Memory B cell (primary cell): ENCODE measurements at regions not wholly inside any gene's neighbourhood (a gene's known extent, or its start where the extent isn't known, plus 50 kb on each side); places are given as distances from the start of the nearest gene placed in this dataset.

Experiments
- ATAC-seq: fragments of 150-1000 bp; cut with Tn5 transposase; 2 replicates; pipeline ENCODE4 v1.10.0; 2021; ENCODE audit warnings: low read depth, mild to moderate bottlenecking, moderate library complexity
- DNase-seq, 2 donors: peaks; one replicate each; pipeline ENCODE4 v3.0.0; 2022; ENCODE audit warnings: low spot score in 2 of 2
- H3K27ac Mint-ChIP-seq: one replicate; pipeline ENCODE4 v1.8.0; 2022; ENCODE audit warnings: mild to moderate bottlenecking, moderate library complexity, mixed read lengths
- H3K27me3 Mint-ChIP-seq: one replicate; pipeline ENCODE4 v1.8.0; 2022; ENCODE audit warnings: mixed read lengths
- H3K36me3 Mint-ChIP-seq: one replicate; pipeline ENCODE4 v1.8.0; 2022; ENCODE audit warnings: mild to moderate bottlenecking, mixed read lengths
- H3K4me1 Mint-ChIP-seq: one replicate; pipeline ENCODE4 v1.8.0; 2022; ENCODE audit warnings: mixed read lengths
- H3K4me3 Mint-ChIP-seq: one replicate; pipeline ENCODE4 v1.8.0; 2022; ENCODE audit warnings: mild to moderate bottlenecking, moderate library complexity, mixed read lengths
- H3K9me3 Mint-ChIP-seq: one replicate; pipeline ENCODE4 v1.8.0; 2022; ENCODE audit warnings: mixed read lengths

DNA sequence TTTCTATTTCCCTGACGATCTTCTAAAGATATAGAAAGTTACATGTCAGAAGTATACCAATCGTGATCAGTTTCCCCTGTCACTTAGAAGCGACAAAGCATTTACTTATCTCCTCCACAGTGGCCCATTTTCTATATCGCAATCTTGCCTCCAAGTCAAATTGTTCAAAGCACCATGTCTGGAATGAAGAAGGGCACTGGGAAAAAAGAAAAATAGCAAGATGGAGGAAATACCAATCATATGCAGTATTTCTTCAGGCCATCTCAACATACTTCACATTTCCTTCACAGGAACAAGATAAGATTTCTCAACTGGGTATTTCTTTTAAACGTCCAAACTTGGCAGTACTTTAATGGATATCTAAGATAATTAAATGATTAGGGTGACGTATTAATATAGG is 63.3 kb upstream of the IL6 start:
- Mint-ChIP-seq H3K9me3 (no peaks in the 10 kb centered on the region), H3K36me3 (no peaks in the 10 kb centered on the region), H3K4me3 (no peak overlapping the region), H3K27ac (peak overlapping the region; percentile 97), H3K4me1 (peaks cover 51% of the 10 kb centered on the region), H3K27me3 (no peaks in the 10 kb centered on the region)
- ATAC-seq (no peak), DNase-seq (no peak)

DNA sequence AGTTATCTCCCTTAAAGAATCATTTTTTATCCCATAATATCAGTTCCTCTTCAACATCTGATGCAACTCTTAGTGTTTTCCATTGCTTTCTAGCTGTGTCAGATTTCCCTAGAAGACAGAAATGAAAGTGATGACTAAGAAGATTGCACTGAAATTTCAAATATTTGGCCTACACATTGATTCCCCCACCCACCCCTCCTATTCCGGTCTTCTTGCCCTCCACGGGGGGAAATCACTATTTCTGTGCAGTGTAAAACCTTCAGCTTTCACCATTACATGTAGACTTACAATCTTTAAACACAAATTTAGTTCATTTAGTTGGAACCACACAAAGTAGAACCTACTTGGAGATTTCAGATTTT is 63.7 kb upstream of the IL6 start:
- DNase-seq (no peak), ATAC-seq (no peak)
- Mint-ChIP-seq H3K36me3 (no peaks in the 10 kb centered on the region), H3K27me3 (no peaks in the 10 kb centered on the region), H3K27ac (peak overlapping the region; percentile 97), H3K9me3 (no peaks in the 10 kb centered on the region), H3K4me3 (no peak overlapping the region), H3K4me1 (peaks cover 51% of the 10 kb centered on the region)

DNA sequence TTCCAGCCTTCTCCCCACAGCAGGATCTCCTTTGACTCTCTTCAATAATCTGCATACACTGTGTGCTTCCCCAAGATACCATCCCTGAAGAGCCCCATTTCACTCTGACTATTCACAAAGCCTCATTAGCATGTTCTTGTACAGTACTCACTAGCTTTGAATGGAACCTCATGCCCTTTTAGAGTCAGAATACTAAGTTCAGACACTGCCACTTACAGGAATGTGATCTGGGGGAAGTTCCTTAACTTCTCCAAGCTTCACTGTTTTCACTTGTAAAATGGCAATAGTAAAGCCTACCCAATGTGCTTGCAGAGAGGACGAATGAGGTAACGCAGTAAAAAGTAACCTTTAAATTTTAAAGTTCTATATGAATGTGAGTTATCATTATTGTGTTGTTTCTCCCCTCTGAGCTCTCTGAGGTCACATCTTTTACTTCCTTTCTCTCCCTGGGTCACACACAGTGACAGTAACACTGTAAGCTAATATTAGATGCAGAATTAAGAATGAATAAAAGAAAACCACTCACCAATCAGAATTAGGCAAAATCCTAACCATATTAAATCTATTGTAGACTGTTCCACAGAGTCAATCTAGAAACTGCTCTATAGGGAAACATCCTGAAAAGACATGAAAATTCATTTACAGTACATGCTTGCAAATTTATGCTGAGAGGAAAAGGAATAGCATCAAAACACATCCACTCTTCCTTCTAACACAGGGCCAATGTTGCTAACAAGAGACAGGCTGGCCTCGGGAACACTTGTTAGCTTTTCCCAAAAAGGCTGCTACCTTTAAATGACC is 64.2 kb upstream of the IL6 start:
- Mint-ChIP-seq H3K36me3 (no peaks in the 10 kb centered on the region), H3K27ac (peak overlapping the region; percentile 97), H3K27me3 (no peaks in the 10 kb centered on the region), H3K4me3 (peak overlapping the region; percentile 77), H3K9me3 (no peaks in the 10 kb centered on the region), H3K4me1 (peaks cover 49% of the 10 kb centered on the region)
- ATAC-seq (peak; percentile 16), DNase-seq (no peak)

DNA sequence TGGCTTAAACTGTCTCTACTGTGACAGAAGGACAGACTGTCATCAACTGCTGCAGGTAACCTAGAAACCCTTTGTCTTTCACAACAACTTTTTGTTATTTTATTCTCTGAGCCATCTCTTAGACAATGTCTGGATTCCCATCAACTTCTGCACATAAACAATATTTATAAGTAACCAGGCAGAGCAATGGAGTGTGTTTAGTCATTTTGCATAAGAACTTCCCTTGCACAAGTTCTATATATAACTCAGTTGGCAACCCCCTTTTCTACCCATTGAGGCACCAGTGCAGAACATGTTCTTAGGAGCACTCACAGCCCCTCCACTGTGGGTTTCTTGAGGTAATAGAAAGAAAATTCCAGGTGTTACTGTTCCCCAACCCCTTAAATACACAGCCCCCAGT is 65.0 kb upstream of the IL6 start:
- peak; percentile 89 for ATAC-seq
- peak overlapping the region; percentile 77 for H3K4me3 Mint-ChIP-seq
- H3K9me3 Mint-ChIP-seq: no peaks in the 10 kb centered on the region
- DNase-seq: peak; percentile 26 to 44
- H3K36me3 Mint-ChIP-seq: no peaks in the 10 kb centered on the region
- peak overlapping the region; percentile 97 for H3K27ac Mint-ChIP-seq
- H3K27me3 Mint-ChIP-seq: no peaks in the 10 kb centered on the region
- H3K4me1 Mint-ChIP-seq: peaks cover 53% of the 10 kb centered on the region

DNA sequence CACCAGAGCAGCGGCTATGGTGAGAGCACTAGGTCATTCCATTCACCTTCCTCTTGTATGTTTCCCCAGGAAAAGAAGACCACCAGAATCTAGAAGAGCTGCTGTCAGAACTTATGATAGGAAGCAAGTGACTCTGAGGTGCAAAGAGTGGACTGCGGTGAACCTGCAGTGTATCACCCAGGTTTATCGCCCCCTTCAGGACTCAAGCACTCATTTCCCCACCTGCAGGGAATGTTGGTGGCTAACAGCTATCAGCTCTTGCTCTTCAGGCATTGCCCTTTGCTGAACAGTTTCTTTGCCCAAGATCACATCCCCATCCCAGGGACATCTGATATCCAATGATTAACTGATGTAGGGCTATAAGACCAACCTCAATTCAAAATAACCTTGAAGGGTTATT is 66.3 kb upstream of the IL6 start:
- H3K4me3 Mint-ChIP-seq: peak overlapping the region; percentile 39
- H3K27me3 Mint-ChIP-seq: no peaks in the 10 kb centered on the region
- H3K4me1 Mint-ChIP-seq: peaks cover 52% of the 10 kb centered on the region
- no peak for ATAC-seq
- H3K27ac Mint-ChIP-seq: peak overlapping the region; percentile 97
- DNase-seq: no peak
- no peaks in the 10 kb centered on the region for H3K36me3 Mint-ChIP-seq
- H3K9me3 Mint-ChIP-seq: no peaks in the 10 kb centered on the region

DNA sequence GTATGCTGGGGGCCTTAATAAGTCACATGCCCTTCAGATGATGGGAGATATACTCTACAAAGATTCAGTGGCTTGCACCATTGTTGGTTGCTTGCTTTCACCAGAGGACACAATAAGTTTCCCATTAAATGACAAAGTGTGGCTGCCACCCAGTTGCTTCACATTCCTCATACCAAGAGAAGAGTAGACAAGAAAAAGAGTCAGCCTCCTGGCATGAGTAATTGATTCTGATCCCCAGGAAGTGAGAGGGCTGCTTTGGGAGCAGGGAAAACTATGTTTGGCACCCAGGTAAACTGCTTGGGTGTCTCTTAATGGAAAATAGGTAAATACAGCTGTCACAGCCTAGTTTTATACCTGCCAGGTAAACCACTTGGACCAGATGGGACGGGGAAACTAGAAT is 66.7 kb upstream of the IL6 start:
- Mint-ChIP-seq H3K4me3 (no peak overlapping the region), H3K27ac (peak overlapping the region; percentile 97), H3K4me1 (peaks cover 52% of the 10 kb centered on the region), H3K9me3 (no peaks in the 10 kb centered on the region), H3K27me3 (no peaks in the 10 kb centered on the region), H3K36me3 (no peaks in the 10 kb centered on the region)
- ATAC-seq (no peak), DNase-seq (no peak)

DNA sequence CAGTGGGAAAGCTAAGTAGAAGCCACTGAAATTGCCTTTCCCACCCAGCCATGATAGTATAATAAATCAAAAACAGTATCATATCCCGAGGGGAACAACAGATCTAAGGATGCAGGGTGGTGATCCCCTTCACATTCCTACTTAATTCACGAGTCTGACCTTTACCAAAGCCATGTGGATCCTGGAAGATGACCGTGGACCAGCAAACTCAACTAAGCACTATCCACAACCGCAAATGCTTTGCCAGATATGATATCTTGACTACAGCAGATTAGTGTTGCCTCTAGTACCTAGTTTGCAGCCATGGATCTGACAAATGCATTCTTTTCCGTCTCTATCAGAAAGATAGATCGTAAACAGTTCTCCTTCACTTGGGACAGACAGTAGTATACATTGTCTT is 67.3 kb upstream of the IL6 start:
- Mint-ChIP-seq H3K4me1 (peaks cover 52% of the 10 kb centered on the region), H3K9me3 (no peaks in the 10 kb centered on the region), H3K36me3 (no peaks in the 10 kb centered on the region), H3K27ac (peak overlapping the region; percentile 97), H3K4me3 (no peak overlapping the region), H3K27me3 (no peaks in the 10 kb centered on the region)
- DNase-seq (no peak), ATAC-seq (no peak)

DNA sequence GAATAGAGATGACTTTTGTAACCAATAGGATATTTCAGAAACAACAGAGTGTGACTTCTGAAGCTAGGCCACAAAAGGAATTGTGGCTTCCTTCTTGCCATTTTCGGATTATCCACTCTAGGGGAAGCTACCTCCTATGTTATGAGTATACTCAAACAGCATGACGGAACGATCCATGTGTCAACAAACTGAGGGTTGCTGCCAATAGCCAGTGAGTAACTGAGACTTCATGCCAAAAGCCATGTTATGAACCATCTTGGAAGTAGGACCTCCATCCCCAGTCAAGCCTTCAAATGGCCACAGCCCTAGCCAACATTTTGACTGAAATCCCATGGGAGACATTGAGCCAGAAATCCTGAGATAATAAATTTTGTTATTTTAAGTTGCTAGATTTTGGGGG is 69.0 kb upstream of the IL6 start:
- Mint-ChIP-seq H3K9me3 (no peaks in the 10 kb centered on the region), H3K4me1 (peaks cover 43% of the 10 kb centered on the region), H3K27ac (peak overlapping the region; percentile 97), H3K36me3 (no peaks in the 10 kb centered on the region), H3K27me3 (no peaks in the 10 kb centered on the region), H3K4me3 (no peak overlapping the region)
- no peak for DNase-seq
- no peak for ATAC-seq

DNA sequence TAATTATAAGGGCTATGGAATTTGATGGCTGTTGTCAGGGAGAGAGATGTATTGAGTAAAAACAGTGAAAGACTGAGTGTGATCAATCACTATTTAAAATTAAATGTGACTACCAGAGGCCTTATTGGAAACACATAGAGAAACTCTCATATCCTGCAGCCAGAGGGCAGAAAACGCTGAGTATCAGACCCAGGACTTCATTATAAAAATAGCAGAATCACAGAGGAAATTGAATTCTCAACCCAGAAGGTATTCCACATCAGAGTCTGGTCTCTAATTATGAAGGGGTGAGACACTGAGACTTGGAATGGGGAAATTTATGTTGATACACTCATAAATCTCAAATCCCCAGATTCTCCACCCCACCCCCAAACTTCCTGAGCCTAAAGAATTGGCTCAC is 69.5 kb upstream of the IL6 start:
- H3K4me1 Mint-ChIP-seq: peaks cover 39% of the 10 kb centered on the region
- no peak for ATAC-seq
- no peak for DNase-seq
- no peak overlapping the region for H3K4me3 Mint-ChIP-seq
- no peaks in the 10 kb centered on the region for H3K27me3 Mint-ChIP-seq
- no peaks in the 10 kb centered on the region for H3K36me3 Mint-ChIP-seq
- H3K9me3 Mint-ChIP-seq: no peaks in the 10 kb centered on the region
- peak overlapping the region; percentile 97 for H3K27ac Mint-ChIP-seq

DNA sequence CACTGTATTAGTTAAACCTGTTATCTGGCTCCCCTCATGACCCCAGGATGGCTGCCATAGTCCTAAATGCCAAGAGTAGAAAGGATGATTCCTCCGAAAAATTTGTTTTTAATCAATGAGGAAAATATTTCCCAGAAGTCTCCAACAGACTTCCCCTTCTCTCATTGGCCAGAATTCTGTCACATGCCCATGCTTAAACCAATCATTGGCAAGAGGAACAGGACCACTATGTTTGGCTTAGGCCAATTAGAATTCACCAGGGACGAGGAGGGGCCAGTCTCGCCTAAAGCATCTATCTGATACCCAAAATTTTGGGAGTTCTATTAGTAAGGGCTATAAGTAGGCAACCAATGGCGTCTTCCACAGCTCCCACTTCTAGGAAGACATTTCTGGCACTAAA is 71.2 kb upstream of the IL6 start:
- H3K36me3 Mint-ChIP-seq: peaks cover 4% of the 10 kb centered on the region
- no peak overlapping the region for H3K27ac Mint-ChIP-seq
- no peak overlapping the region for H3K4me3 Mint-ChIP-seq
- ATAC-seq (no peak), DNase-seq (no peak)
- peaks cover 24% of the 10 kb centered on the region for H3K4me1 Mint-ChIP-seq
- no peaks in the 10 kb centered on the region for H3K27me3 Mint-ChIP-seq
- no peaks in the 10 kb centered on the region for H3K9me3 Mint-ChIP-seq

DNA sequence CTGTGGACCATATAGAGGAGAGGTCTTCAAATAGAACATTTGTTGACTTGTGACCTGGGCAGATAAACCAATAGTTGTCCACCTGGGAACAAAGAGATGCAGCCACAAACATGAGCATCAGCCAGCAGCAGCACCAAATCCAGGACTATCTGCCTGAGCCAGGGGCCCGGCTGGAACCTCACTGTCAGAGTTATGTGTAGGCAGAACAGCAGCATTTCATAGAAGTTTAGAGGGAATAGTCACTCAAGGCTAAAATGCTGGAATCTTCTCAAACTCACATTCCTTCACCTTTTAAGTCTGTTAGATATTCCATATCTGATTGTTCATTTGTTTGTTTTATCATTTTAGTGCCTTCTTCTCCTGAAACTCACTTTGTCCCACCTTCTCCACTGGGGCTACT is 72.2 kb upstream of the IL6 start:
- peaks cover 16% of the 10 kb centered on the region for H3K4me1 Mint-ChIP-seq
- no peaks in the 10 kb centered on the region for H3K9me3 Mint-ChIP-seq
- peaks cover 11% of the 10 kb centered on the region for H3K36me3 Mint-ChIP-seq
- peak overlapping the region; percentile 43 for H3K27ac Mint-ChIP-seq
- H3K4me3 Mint-ChIP-seq: no peak overlapping the region
- ATAC-seq: no peak
- H3K27me3 Mint-ChIP-seq: no peaks in the 10 kb centered on the region
- no peak for DNase-seq

DNA sequence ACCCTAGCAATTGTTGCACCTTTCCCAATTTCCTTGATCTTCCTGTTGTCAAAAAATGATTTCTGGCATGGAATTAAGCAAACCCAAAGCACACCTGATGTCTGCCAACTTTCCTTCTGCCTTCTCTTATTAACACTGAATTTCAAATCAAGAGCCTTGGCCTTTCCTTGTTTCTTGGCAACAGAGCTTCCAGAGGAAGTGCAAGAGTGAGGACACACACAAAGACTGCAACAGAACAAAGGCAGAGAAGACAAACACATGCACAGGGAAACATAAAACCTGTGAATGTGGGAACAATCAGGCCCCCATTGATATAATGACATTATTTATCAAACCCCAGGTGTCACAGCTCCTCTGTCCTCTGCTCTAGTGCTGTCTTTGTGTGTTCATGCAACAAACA is 73.0 kb upstream of the IL6 start:
- Mint-ChIP-seq H3K4me1 (peaks cover 13% of the 10 kb centered on the region), H3K27ac (no peak overlapping the region), H3K36me3 (peaks cover 12% of the 10 kb centered on the region), H3K4me3 (no peak overlapping the region), H3K9me3 (no peaks in the 10 kb centered on the region), H3K27me3 (no peaks in the 10 kb centered on the region)
- no peak for ATAC-seq
- no peak for DNase-seq

DNA sequence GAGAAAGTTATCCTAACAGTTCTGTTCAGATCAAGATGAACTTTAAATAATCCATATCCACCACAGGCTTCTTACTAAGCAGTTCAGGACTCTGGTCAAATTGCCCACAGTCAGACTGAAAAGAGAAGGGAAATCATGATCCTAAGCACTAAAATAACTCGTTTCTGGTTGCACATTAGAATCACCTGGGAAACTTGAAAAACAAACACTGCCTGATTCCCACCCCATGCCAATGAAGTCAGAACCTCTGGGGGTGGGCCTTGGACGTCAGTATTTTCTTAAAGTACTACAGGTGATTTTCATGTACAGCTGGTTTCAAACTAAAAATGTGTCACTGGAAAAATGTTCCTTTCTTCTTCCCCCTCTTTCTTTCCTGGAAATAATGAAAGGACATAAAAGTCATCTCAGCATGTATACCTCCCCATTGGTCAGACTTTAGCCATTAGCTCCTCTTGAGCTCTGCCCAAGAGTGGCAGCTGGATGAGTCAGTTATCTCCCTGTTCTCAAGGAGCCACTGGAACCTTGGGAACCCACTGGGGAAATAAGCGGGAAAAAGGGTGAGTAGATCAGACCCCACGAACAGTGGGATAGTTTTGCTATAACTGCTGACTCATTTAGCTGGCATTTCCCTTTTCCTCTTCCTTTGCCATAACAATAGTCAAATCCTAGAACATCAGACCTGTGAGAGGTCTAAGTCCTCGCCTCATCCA is 75.3 kb upstream of the IL6 start:
- Mint-ChIP-seq H3K9me3 (peaks cover 5% of the 10 kb centered on the region), H3K36me3 (peaks cover 18% of the 10 kb centered on the region), H3K27ac (no peak overlapping the region), H3K27me3 (no peaks in the 10 kb centered on the region), H3K4me3 (no peak overlapping the region), H3K4me1 (no peaks in the 10 kb centered on the region)
- ATAC-seq (no peak), DNase-seq (no peak)

DNA sequence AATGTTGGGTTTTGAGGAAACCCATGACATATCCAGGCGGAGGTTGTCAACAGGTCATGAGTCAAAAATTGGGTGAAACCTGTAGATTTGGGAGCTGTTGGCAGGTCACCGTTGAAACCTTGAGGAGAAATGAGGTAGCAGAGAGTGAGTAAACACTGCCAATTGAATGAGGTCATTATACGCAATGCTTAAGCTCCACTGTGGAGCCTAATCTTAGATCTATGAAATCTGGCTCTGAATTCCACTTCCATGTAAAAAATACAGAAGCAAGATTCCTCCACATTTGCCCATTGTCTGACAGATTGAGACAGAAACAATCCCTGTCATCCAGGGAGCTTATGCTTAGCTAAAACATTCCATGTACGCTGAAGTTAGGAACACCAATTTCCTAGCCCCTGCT is 76.0 kb upstream of the IL6 start:
- H3K4me3 Mint-ChIP-seq: no peak overlapping the region
- ATAC-seq (no peak), DNase-seq (no peak)
- H3K27me3 Mint-ChIP-seq: no peaks in the 10 kb centered on the region
- H3K4me1 Mint-ChIP-seq: no peaks in the 10 kb centered on the region
- peaks cover 5% of the 10 kb centered on the region for H3K9me3 Mint-ChIP-seq
- H3K27ac Mint-ChIP-seq: no peak overlapping the region
- peaks cover 18% of the 10 kb centered on the region for H3K36me3 Mint-ChIP-seq

DNA sequence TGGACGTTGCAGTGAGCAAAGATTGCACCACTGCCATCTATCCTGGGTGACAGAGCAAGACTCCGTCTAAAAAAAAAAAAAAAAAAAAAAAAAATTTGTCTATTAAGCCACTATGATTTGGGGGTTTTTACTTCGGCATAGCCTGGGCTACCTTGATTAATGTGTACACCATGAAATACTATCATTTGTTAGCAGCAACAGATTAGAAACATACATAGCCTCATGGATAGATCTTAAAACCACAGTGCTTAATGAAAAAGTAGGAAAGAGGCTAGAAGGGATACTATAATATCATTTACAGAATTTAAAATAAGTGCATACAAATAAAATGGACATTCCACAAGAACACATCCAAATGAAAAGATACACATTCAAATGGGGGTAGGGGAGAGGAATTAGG is 77.3 kb upstream of the IL6 start:
- Mint-ChIP-seq H3K36me3 (peaks cover 22% of the 10 kb centered on the region), H3K27me3 (no peaks in the 10 kb centered on the region), H3K27ac (no peak overlapping the region), H3K4me3 (no peak overlapping the region), H3K9me3 (peaks cover 12% of the 10 kb centered on the region), H3K4me1 (no peaks in the 10 kb centered on the region)
- no peak for ATAC-seq
- no peak for DNase-seq
